HL-60 (cell line): ENCODE measurements at regions not wholly inside any gene's neighbourhood (a gene's known extent, or its start where the extent isn't known, plus 50 kb on each side); places are given as distances from the start of the nearest gene placed in this dataset.

Source experiments
- DNase-seq, 2 experiments: peaks; one replicate each; pipeline ENCODE4 v3.0.0-alpha.2; 2010 to 2020; ENCODE audit warnings: low read depth in 1 of 2, low spot score in 1 of 2
- H3K27ac ChIP-seq: fragments of 250-450 bp; sonication (Bioruptor Pico); replicated peaks from 2 replicates; pipeline ENCODE4 v1.5.1; 2020; ENCODE audit warnings: mild to moderate bottlenecking, moderate library complexity
- H3K27me3 ChIP-seq: fragments of 250-450 bp; sonication (Bioruptor Pico); 2 replicates; pipeline ENCODE4 v1.5.1; 2021; ENCODE audit warnings: mild to moderate bottlenecking, moderate library complexity; ENCODE audit not compliant: insufficient read depth, poor library complexity, severe bottlenecking
- H3K4me3 ChIP-seq: replicated peaks from 2 replicates; pipeline ENCODE4 v1.5.1; 2011; ENCODE audit warnings: mild to moderate bottlenecking, control low read depth, low read length; ENCODE audit not compliant: insufficient read depth
- CTCF ChIP-seq: IDR thresholded peaks from one replicate; pipeline ENCODE4 v1.5.1; 2011; ENCODE audit warnings: low read length, control low read depth, inconsistent platforms; ENCODE audit not compliant: insufficient read depth
- GABPA ChIP-seq: IDR thresholded peaks from 2 replicates; pipeline ENCODE4 v1.6.1; 2012; ENCODE audit warnings: low read depth
- POLR2AphosphoS5 ChIP-seq: IDR thresholded peaks from 2 replicates; pipeline ENCODE4 v1.6.1; 2012; ENCODE audit warnings: low read depth
- SPI1 ChIP-seq: IDR thresholded peaks from 2 replicates; pipeline ENCODE4 v1.6.1; 2012; ENCODE audit warnings: low read depth, mild to moderate bottlenecking, borderline replicate concordance
- TF ChIP-seq, protein P1 (sequence below): IDR thresholded peaks from 2 replicates; pipeline ENCODE4 v1.6.1; 2012; ENCODE audit warnings: low read depth; ENCODE audit not compliant: insufficient replicate concordance

DNA sequence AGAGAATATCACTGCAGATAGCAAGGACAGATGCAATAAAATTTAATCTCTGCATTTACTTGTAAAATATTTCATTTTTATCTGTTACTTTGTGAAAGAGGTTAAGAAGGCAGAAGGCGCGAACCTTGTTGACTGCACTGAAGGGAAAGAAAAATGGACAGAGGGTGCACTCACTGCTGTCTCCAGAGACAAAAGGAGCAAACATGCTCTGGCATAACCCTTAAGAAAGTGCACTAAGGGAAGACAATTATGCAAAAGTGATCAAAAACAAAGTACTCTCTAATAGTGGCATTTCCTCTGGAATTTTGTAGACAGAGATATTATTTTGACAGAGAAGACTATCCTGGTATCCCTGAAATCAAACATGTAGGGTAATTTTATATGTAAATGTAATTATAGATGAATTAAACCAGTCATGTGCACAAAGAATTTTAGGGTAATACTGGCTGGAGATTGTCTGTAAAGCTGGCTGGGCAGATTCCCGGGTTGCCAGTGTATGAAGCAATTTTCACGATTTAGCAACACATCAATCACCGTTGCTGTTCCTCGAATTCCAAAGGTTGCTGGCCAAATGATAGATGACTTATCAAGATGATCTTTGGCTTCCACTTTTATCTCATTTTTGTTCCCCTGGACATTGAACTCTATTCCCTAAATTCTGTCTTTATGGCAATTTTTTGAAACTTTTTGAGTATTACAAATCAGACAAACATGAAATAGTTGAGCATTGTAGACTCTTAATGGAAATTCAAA, 1176.9 kb downstream of the SUCLG1 start:
- Histone ChIP-seq H3K4me3 (no peak overlapping the region), H3K27ac (no peak overlapping the region), H3K27me3 (no peaks in the 10 kb centered on the region)
- no peak for TF ChIP-seq GABPA
- DNase-seq = no peak

DNA sequence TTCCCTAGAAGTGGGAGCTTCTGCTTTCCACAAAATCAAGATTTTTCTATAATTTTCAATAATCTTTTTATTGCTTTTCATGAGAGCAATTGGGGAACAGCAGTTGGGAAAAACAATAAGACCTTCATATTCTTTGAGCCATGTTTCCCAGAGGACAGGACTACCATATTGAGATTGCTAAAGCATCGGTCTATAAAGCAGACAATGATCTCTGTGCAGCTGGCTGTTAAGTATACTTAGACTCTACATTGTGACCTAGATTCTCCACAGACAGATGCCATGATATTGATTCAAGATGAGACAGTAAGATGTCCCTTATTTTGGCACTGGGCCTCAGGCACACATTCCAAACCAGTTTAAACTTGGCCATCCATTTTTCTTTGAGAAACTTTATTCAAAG, 1178.7 kb downstream of the SUCLG1 start:
- Histone ChIP-seq H3K4me3 (no peak overlapping the region), H3K27me3 (no peaks in the 10 kb centered on the region), H3K27ac (no peak overlapping the region)
- no peak for DNase-seq
- TF ChIP-seq, protein P1, sequence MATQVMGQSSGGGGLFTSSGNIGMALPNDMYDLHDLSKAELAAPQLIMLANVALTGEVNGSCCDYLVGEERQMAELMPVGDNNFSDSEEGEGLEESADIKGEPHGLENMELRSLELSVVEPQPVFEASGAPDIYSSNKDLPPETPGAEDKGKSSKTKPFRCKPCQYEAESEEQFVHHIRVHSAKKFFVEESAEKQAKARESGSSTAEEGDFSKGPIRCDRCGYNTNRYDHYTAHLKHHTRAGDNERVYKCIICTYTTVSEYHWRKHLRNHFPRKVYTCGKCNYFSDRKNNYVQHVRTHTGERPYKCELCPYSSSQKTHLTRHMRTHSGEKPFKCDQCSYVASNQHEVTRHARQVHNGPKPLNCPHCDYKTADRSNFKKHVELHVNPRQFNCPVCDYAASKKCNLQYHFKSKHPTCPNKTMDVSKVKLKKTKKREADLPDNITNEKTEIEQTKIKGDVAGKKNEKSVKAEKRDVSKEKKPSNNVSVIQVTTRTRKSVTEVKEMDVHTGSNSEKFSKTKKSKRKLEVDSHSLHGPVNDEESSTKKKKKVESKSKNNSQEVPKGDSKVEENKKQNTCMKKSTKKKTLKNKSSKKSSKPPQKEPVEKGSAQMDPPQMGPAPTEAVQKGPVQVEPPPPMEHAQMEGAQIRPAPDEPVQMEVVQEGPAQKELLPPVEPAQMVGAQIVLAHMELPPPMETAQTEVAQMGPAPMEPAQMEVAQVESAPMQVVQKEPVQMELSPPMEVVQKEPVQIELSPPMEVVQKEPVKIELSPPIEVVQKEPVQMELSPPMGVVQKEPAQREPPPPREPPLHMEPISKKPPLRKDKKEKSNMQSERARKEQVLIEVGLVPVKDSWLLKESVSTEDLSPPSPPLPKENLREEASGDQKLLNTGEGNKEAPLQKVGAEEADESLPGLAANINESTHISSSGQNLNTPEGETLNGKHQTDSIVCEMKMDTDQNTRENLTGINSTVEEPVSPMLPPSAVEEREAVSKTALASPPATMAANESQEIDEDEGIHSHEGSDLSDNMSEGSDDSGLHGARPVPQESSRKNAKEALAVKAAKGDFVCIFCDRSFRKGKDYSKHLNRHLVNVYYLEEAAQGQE = no peak
- TF ChIP-seq CTCF (no peak), SPI1 (no peak), POLR2AphosphoS5 (no peak), GABPA (no peak)

GRCh38 chr2:83273322-83273721, 1185.8 kb downstream of the SUCLG1 start:
- TF ChIP-seq SPI1 (no peak), GABPA (no peak), CTCF (no peak)
- TF ChIP-seq, protein P1 = no peak
- Histone ChIP-seq H3K27ac (no peak overlapping the region), H3K27me3 (no peaks in the 10 kb centered on the region), H3K4me3 (no peak overlapping the region)
- no peak for DNase-seq

DNA sequence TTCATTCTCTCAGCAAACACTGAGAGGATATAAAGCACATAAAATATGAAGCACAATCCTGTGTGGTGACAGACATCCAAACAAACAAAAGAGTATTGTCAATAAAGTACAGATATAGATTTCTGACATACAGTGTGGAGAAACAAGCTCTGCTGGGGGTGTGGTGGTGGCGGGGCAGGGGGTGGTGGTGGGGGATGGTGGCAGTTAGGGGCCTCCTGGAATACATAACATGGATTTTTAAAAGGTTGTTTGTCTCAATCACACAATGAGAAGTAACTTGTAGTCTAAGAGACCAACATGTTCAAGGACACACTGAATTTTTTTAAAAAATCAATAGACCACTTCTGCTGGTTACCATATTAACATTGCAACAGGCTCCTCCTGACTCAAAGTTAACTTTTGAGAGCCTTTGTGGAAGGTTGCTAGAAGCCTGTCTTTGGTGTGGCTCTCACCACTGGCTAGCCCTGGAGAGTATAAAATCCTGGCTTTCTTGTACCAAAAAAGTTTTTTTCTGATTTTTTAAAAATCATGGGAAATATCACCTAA, 1197.4 kb downstream of the SUCLG1 start:
- no peak for DNase-seq
- Histone ChIP-seq H3K27me3 (no peaks in the 10 kb centered on the region), H3K4me3 (no peak overlapping the region), H3K27ac (no peak overlapping the region)
- no peak for TF ChIP-seq GABPA

DNA sequence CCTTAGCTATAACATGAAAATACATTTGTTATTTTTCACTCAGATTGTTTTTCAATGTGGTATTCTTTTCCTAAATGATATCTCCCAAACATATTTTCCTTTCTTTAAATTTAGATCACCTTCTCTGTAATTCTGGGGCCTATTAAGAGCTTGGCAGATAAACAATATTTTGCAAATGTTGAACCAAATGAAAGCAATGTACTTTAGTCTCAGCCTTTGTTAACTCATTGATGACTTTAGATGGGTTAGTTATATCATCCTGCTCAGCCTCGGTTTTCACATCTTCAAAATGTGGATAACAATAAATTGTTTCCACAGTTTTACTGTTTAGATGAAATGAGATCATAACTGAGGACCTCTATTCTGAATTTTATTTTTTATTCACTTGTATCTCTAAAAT, 1205.2 kb downstream of the SUCLG1 start:
- TF ChIP-seq, protein P1 = no peak
- TF ChIP-seq GABPA (no peak), POLR2AphosphoS5 (no peak), SPI1 (no peak), CTCF (no peak)
- no peak for DNase-seq
- H3K27me3 ChIP-seq = no peaks in the 10 kb centered on the region

More for the DNA sequence above, 1205.2 kb downstream of the SUCLG1 start:
- Histone ChIP-seq H3K4me3 (no peak overlapping the region), H3K27ac (no peak overlapping the region)
